SK-N-MC (cell line): ENCODE measurements at regions not wholly inside any gene's neighbourhood (a gene's known extent, or its start where the extent isn't known, plus 50 kb on each side); places are given as distances from the start of the nearest gene placed in this dataset.

Experiments
- DNase-seq: peaks from one replicate; pipeline ENCODE4 v3.0.0-alpha.2; 2011; ENCODE audit warnings: low read depth, low spot score
- H3K27ac ChIP-seq: fragments of 200-600 bp; sonication (generic); 2 replicates; pipeline ENCODE4 v1.5.1; 2016; ENCODE audit warnings: mixed run types
- H3K36me3 ChIP-seq: fragments of 200-600 bp; sonication (generic); 2 replicates; pipeline ENCODE4 v1.6.1; 2017; ENCODE audit warnings: antibody characterized with exemption, low read length, mixed read lengths; ENCODE audit not compliant: insufficient read depth
- H3K4me3 ChIP-seq: fragments of 200-600 bp; sonication (generic); 2 replicates; pipeline ENCODE4 v1.5.1; 2016
- H3K9ac ChIP-seq: fragments of 200-600 bp; sonication (generic); 2 replicates; pipeline ENCODE4 v1.8.0; 2017; ENCODE audit warnings: mixed run types, mixed read lengths; ENCODE audit not compliant: insufficient read length
- H3K9me3 ChIP-seq: fragments of 200-600 bp; sonication (generic); 2 replicates; pipeline ENCODE4 v1.6.1; 2017; ENCODE audit warnings: low read depth, mild to moderate bottlenecking, antibody characterized with exemption, low read length, moderate library complexity, mixed read lengths
- EZH2 ChIP-seq: fragments of 200-600 bp; sonication (generic); IDR thresholded peaks from one replicate; pipeline ENCODE4 v1.6.1; 2017; ENCODE audit warnings: antibody characterized with exemption
- FOXP2 ChIP-seq: optimal IDR thresholded peaks from 2 replicates; pipeline ENCODE3; 2011; ENCODE audit warnings: mild to moderate bottlenecking, moderate library complexity; ENCODE audit not compliant: insufficient read depth; ENCODE audit errors: extremely low read length, control extremely low read depth
- POLR2AphosphoS5 ChIP-seq: IDR thresholded peaks from 2 replicates; pipeline ENCODE4 v1.6.1; 2012; ENCODE audit warnings: mild to moderate bottlenecking, low read depth, low read length, borderline replicate concordance

- Histone ChIP-seq H3K27ac (no peak overlapping the region), H3K9me3 (no peaks in the 10 kb centered on the region; the same call in 1 of the 2 replicates), H3K9ac (no peak overlapping the region), H3K4me3 (no peak overlapping the region), H3K36me3 (no peaks in the 10 kb centered on the region)
- DNase-seq = no peak
- TF ChIP-seq EZH2 = no peak
- TF ChIP-seq FOXP2 = no peak
- TF ChIP-seq POLR2AphosphoS5 = no peak
Observed at GRCh38 chr7:40944981-40945585, 757.8 kb downstream of the INHBA start.

- no peak overlapping the region for H3K9ac ChIP-seq
- H3K36me3 ChIP-seq = no peaks in the 10 kb centered on the region
- TF ChIP-seq FOXP2 (no peak), POLR2AphosphoS5 (no peak), EZH2 (no peak)
- no peak overlapping the region for H3K4me3 ChIP-seq
- no peaks in the 10 kb centered on the region for H3K9me3 ChIP-seq
- DNase-seq = no peak
- H3K27ac ChIP-seq = no peak overlapping the region
Observed at GRCh38 chr7:40937879-40938278, 765.0 kb downstream of the INHBA start.

GRCh38 chr7:40935435-40935834 is 767.5 kb downstream of the INHBA start:
- no peaks in the 10 kb centered on the region for H3K9me3 ChIP-seq
- no peak overlapping the region for H3K4me3 ChIP-seq
- H3K36me3 ChIP-seq = no peaks in the 10 kb centered on the region
- TF ChIP-seq FOXP2 (no peak), POLR2AphosphoS5 (no peak), EZH2 (no peak)
- no peak overlapping the region for H3K9ac ChIP-seq
- H3K27ac ChIP-seq = no peak overlapping the region
- DNase-seq = no peak

- Histone ChIP-seq H3K9ac (no peak overlapping the region), H3K27ac (no peak overlapping the region), H3K9me3 (no peaks in the 10 kb centered on the region), H3K36me3 (no peaks in the 10 kb centered on the region), H3K4me3 (no peak overlapping the region)
- no peak for DNase-seq
- TF ChIP-seq POLR2AphosphoS5 (no peak), EZH2 (no peak), FOXP2 (no peak)
Observed at GRCh38 chr7:40923626-40924025, 779.3 kb downstream of the INHBA start.

GRCh38 chr7:40922316-40922670 is 780.6 kb downstream of the INHBA start:
- no peak for DNase-seq
- Histone ChIP-seq H3K27ac (no peak overlapping the region), H3K9ac (no peak overlapping the region), H3K36me3 (no peaks in the 10 kb centered on the region), H3K9me3 (no peaks in the 10 kb centered on the region), H3K4me3 (no peak overlapping the region)
- no peak for TF ChIP-seq EZH2
- no peak for TF ChIP-seq POLR2AphosphoS5
- no peak for TF ChIP-seq FOXP2

- Histone ChIP-seq H3K27ac (no peak overlapping the region), H3K4me3 (no peak overlapping the region)
- TF ChIP-seq POLR2AphosphoS5 = no peak
- TF ChIP-seq FOXP2 = no peak
- TF ChIP-seq EZH2 = no peak
Observed at GRCh38 chr7:40921589-40922315, 781.1 kb downstream of the INHBA start.

GRCh38 chr7:40918701-40919271 is 784.0 kb downstream of the SUGCT start:
- Histone ChIP-seq H3K4me3 (no peak overlapping the region), H3K27ac (no peak overlapping the region), H3K9ac (no peak overlapping the region), H3K9me3 (no peaks in the 10 kb centered on the region), H3K36me3 (no peaks in the 10 kb centered on the region)
- TF ChIP-seq POLR2AphosphoS5 = no peak
- no peak for TF ChIP-seq EZH2
- TF ChIP-seq FOXP2 = no peak
- DNase-seq = no peak

More at GRCh38 chr7:40921589-40922315, 781.1 kb downstream of the INHBA start:
- H3K9me3 ChIP-seq = no peaks in the 10 kb centered on the region
- no peak for DNase-seq
- H3K36me3 ChIP-seq = no peaks in the 10 kb centered on the region
- H3K9ac ChIP-seq = no peak overlapping the region

GRCh38 chr7:40916813-40917212 is 782.0 kb downstream of the SUGCT start:
- Histone ChIP-seq H3K4me3 (no peak overlapping the region), H3K36me3 (no peaks in the 10 kb centered on the region), H3K27ac (no peak overlapping the region), H3K9ac (no peak overlapping the region), H3K9me3 (no peaks in the 10 kb centered on the region)
- DNase-seq = no peak
- TF ChIP-seq EZH2 (no peak), POLR2AphosphoS5 (no peak), FOXP2 (no peak)

- Histone ChIP-seq H3K9me3 (no peaks in the 10 kb centered on the region), H3K27ac (no peak overlapping the region), H3K4me3 (no peak overlapping the region), H3K36me3 (no peaks in the 10 kb centered on the region), H3K9ac (no peak overlapping the region)
- no peak for DNase-seq
- no peak for TF ChIP-seq FOXP2
- no peak for TF ChIP-seq POLR2AphosphoS5
- TF ChIP-seq EZH2 = no peak
Observed at GRCh38 chr7:40915071-40915470, 780.3 kb downstream of the SUGCT start.
